Cardiac muscle cell (in vitro differentiated cells and primary cell): ENCODE measurements at regions not wholly inside any gene's neighbourhood (a gene's known extent, or its start where the extent isn't known, plus 50 kb on each side); places are given as distances from the start of the nearest gene placed in this dataset.

ENCODE experiments used
- DNase-seq, 2 donors: peaks; one replicate each; pipeline versions ENCODE4 v3.0.0 to v3.0.0-alpha.2; 2010 to 2017; ENCODE audit warnings: low read depth in 1 of 2, low spot score in 1 of 2
- H3K27ac ChIP-seq: fragments of 200-600 bp; sonication (generic); 2 replicates; pipeline ENCODE4 v1.5.1; 2016
- H3K27me3 ChIP-seq: fragments of 200-600 bp; sonication (generic); 2 replicates; pipeline ENCODE4 v1.6.0; 2016; ENCODE audit warnings: control low read depth
- H3K36me3 ChIP-seq: fragments of 200-600 bp; sonication (generic); 2 replicates; pipeline ENCODE4 v1.5.1; 2016; ENCODE audit warnings: control low read depth
- H3K4me1 ChIP-seq: fragments of 200-600 bp; sonication (generic); 2 replicates; pipeline ENCODE4 v1.8.1; 2017; ENCODE audit warnings: low read depth, mild to moderate bottlenecking, mixed run types
- H3K4me3 ChIP-seq: fragments of 200-600 bp; sonication (generic); 2 replicates; pipeline ENCODE4 v1.5.1; 2016; ENCODE audit warnings: mild to moderate bottlenecking
- H3K9me3 ChIP-seq: fragments of 200-600 bp; sonication (generic); 2 replicates; pipeline ENCODE4 v1.5.1; 2017; ENCODE audit warnings: low read depth, mild to moderate bottlenecking, control low read depth
- TF ChIP-seq, protein P1 (sequence below): IDR thresholded peaks from 2 replicates; pipeline ENCODE4 v1.5.1; 2012; ENCODE audit warnings: low read depth, mild to moderate bottlenecking, low read length

GRCh38 chr6:130314271-130314670 lies 51.5 kb upstream of the TMEM200A start:
- Histone ChIP-seq H3K27ac (no peak overlapping the region), H3K36me3 (no peaks in the 10 kb centered on the region), H3K4me1 (no peaks in the 10 kb centered on the region), H3K4me3 (no peak overlapping the region), H3K27me3 (no peaks in the 10 kb centered on the region), H3K9me3 (no peaks in the 10 kb centered on the region)
- DNase-seq: no peak
- TF ChIP-seq, protein P1, sequence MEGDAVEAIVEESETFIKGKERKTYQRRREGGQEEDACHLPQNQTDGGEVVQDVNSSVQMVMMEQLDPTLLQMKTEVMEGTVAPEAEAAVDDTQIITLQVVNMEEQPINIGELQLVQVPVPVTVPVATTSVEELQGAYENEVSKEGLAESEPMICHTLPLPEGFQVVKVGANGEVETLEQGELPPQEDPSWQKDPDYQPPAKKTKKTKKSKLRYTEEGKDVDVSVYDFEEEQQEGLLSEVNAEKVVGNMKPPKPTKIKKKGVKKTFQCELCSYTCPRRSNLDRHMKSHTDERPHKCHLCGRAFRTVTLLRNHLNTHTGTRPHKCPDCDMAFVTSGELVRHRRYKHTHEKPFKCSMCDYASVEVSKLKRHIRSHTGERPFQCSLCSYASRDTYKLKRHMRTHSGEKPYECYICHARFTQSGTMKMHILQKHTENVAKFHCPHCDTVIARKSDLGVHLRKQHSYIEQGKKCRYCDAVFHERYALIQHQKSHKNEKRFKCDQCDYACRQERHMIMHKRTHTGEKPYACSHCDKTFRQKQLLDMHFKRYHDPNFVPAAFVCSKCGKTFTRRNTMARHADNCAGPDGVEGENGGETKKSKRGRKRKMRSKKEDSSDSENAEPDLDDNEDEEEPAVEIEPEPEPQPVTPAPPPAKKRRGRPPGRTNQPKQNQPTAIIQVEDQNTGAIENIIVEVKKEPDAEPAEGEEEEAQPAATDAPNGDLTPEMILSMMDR: no peak

DNA sequence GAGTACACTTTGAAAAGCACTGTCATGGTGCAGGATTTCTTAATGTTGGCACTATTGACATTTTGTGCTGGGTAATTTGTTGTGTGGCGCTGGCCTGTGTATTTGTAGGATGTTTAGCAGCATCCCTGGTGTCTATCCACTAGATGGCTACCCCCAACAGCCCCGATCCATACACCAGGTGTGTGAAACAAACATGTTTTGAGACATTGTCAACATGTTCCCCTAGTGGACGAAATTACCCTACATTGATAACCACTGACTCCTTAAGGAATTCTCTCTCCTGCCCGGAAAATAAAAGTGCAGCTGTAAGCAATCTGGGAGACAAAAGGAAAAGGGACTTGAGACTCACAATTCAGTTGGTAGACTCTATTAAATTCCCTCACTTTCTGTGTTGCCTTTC lies 52.6 kb upstream of the TMEM200A start:
- Histone ChIP-seq H3K36me3 (no peaks in the 10 kb centered on the region), H3K27ac (no peak overlapping the region), H3K4me1 (no peaks in the 10 kb centered on the region), H3K4me3 (no peak overlapping the region), H3K27me3 (no peaks in the 10 kb centered on the region), H3K9me3 (no peaks in the 10 kb centered on the region)
- TF ChIP-seq, protein P1: no peak
- DNase-seq: no peak

GRCh38 chr6:130309028-130309427 lies 56.8 kb upstream of the TMEM200A start:
- Histone ChIP-seq H3K4me3 (no peak overlapping the region), H3K36me3 (no peaks in the 10 kb centered on the region), H3K4me1 (no peaks in the 10 kb centered on the region), H3K27me3 (no peaks in the 10 kb centered on the region), H3K27ac (no peak overlapping the region), H3K9me3 (no peaks in the 10 kb centered on the region)
- no peak for DNase-seq
- TF ChIP-seq, protein P1: no peak

DNA sequence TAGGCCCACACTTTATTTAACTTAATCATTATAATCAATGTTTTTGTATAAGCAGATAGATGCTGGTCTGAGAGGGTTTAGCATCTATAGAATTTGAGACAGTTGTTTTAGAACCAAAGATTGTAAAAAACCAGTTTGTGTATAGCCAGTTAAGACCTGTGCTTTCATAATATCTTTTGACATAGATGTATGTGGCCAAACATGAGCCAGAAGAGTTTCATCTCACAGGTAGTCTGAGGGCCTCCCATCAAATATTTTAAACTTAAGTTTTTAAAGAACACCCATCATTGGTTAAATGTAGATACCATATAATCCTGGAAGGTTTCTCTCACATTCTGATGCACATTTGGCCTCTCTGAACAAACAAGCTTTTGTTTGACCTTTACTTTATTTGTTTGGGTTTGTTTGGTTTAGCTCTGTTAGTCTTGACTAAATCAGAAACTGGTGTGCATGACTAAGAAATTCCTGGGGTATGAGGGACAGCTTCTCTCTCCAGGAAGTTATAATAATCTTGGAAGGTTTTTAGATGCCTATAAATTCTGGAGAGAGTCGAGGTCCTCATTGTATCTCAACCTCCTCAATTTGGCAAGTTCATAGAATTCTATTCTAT lies 58.0 kb upstream of the TMEM200A start:
- Histone ChIP-seq H3K4me3 (no peak overlapping the region), H3K4me1 (no peaks in the 10 kb centered on the region), H3K27me3 (no peaks in the 10 kb centered on the region), H3K9me3 (no peaks in the 10 kb centered on the region), H3K36me3 (no peaks in the 10 kb centered on the region), H3K27ac (no peak overlapping the region)
- DNase-seq: no peak
- TF ChIP-seq, protein P1: no peak

DNA sequence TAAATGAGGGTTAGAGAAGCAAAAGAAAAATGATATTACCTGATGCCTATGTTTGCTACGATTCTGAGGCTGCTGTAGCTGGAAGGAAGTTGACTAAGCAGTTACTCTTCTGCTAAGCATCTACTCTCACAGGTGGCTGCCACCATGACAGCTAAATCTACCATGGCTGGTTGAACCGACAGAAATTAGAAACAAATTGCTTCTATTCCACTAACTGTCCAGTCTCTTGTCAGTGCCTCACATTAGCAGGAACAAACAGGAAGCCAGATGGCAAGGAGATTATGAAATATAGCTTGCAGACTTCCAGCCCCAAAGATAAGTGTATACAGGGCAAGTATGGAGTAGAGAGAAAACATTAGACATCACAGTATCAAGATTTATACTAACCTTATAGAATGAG lies 59.4 kb upstream of the TMEM200A start:
- Histone ChIP-seq H3K9me3 (no peaks in the 10 kb centered on the region), H3K4me1 (no peaks in the 10 kb centered on the region), H3K27ac (no peak overlapping the region), H3K36me3 (no peaks in the 10 kb centered on the region), H3K27me3 (no peaks in the 10 kb centered on the region), H3K4me3 (no peak overlapping the region)
- TF ChIP-seq, protein P1: no peak
- DNase-seq: no peak
